SJSA1 (cell line): ENCODE measurements at regions not wholly inside any gene's neighbourhood (a gene's known extent, or its start where the extent isn't known, plus 50 kb on each side); places are given as distances from the start of the nearest gene placed in this dataset.

Experiments used
- DNase-seq, 2 experiments: peaks; one replicate each; pipeline ENCODE4 v3.0.0-alpha.2; 2015 to 2020; ENCODE audit warnings: low spot score in 2 of 2, low read depth in 1 of 2
- H3K27ac ChIP-seq: fragments of 250-450 bp; sonication (Bioruptor Pico); 2 replicates; pipeline ENCODE4 v1.5.1; 2020; ENCODE audit warnings: mild to moderate bottlenecking, moderate library complexity
- H3K27me3 ChIP-seq: fragments of 250-450 bp; sonication (Bioruptor Pico); replicated peaks from 2 replicates; pipeline ENCODE4 v1.5.1; 2020; ENCODE audit warnings: mild to moderate bottlenecking, moderate library complexity
- H3K36me3 ChIP-seq: fragments of 250-450 bp; sonication (Bioruptor Pico); 2 replicates; pipeline ENCODE4 v1.5.1; 2020; ENCODE audit warnings: mild to moderate bottlenecking
- H3K4me1 ChIP-seq: fragments of 250-450 bp; sonication (Bioruptor Pico); replicated peaks from 2 replicates; pipeline ENCODE4 v1.6.1; 2021; ENCODE audit warnings: mild to moderate bottlenecking
- H3K4me3 ChIP-seq: fragments of 250-450 bp; sonication (Bioruptor Pico); 2 replicates; pipeline ENCODE4 v1.5.1; 2020; ENCODE audit warnings: mild to moderate bottlenecking
- H3K9me3 ChIP-seq: fragments of 250-450 bp; sonication (Bioruptor Pico); replicated peaks from 2 replicates; pipeline ENCODE4 v1.5.1; 2020; ENCODE audit warnings: mild to moderate bottlenecking

DNA sequence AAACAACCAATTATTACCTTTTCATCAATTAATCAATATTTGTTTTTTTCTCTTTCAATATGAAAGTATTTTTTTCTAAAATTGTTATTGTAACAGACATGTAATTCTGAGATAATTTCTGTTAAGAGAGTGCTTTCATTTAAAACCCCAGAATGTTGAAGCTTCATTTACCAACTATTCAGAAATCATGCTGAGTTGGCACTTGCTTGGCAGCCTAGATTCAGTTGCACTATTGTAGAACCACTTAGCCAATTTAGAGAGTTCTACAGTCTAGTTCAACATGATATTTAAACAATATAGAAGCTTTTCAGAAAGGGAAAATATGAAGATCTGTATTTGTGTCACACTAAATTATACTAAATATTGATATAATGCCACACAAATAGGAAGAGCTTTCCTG lies 56.1 kb upstream of the NKAIN2 start:
- Histone ChIP-seq H3K27ac (no peak overlapping the region), H3K4me3 (no peak overlapping the region)
- no peak for DNase-seq

DNA sequence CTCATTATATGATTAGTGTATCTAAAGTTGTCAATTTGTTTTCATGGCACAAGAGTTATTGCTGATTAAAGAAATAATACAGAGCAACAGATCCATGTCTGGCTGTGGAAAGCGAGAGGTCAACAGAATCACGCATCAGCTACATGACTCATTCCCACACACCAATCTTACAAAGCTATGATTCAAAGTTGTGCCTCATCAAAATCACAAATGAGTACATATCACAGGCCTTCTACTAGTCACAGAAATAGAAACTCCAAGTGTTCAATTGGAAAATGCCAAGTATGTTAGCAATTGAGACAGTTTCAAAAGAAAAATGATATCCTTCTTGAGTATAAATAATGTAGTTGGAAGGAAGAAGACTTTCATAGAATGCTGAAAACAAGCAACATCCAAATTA lies 57.8 kb upstream of the NKAIN2 start:
- Histone ChIP-seq H3K9me3 (no peaks in the 10 kb centered on the region), H3K36me3 (no peaks in the 10 kb centered on the region), H3K4me1 (no peaks in the 10 kb centered on the region), H3K27me3 (no peaks in the 10 kb centered on the region), H3K27ac (no peak overlapping the region), H3K4me3 (no peak overlapping the region)
- DNase-seq = no peak

More for the DNA sequence above, 56.1 kb upstream of the NKAIN2 start:
- Histone ChIP-seq H3K4me1 (no peaks in the 10 kb centered on the region), H3K27me3 (no peaks in the 10 kb centered on the region), H3K9me3 (no peaks in the 10 kb centered on the region), H3K36me3 (no peaks in the 10 kb centered on the region)

DNA sequence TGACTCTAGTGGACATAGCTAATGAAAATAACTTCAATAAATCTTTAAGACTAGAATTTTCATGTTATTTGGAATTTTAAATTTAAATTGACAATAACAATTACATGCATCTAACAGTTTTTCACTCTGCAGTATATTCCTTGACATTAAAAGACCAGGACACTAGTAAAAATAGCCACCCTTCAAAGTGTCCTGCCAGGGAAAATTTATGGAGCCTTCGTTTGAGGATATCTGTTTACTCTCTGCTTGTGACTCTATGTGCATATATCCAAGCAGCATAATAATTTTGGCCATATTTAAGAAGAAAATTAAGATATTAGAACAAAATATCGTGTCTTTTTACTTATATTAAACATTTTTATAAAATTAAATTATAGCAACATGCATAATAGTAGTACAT lies 58.8 kb upstream of the NKAIN2 start:
- Histone ChIP-seq H3K4me3 (no peak overlapping the region), H3K4me1 (no peaks in the 10 kb centered on the region), H3K27me3 (no peaks in the 10 kb centered on the region), H3K36me3 (no peaks in the 10 kb centered on the region), H3K9me3 (no peaks in the 10 kb centered on the region), H3K27ac (no peak overlapping the region)
- no peak for DNase-seq

DNA sequence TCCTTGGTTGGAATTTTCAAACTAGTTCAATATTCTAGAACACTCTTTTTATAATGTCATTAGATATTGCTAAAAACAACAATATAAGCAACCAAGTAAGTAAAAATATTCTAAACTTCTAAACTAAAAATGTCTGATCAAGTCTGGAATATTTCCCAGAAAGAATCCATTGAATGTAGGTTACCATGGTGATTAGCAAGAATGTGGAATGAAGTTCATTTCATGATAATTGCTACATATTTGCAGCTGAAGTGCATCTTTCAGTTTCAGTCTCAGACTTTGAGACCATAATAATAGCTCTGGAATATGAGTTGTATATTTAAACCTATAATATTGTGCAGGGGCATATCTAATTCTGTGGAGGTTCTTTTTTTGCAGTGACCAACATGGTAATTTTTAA lies 61.0 kb upstream of the NKAIN2 start:
- Histone ChIP-seq H3K9me3 (no peaks in the 10 kb centered on the region), H3K27ac (no peak overlapping the region), H3K27me3 (no peaks in the 10 kb centered on the region), H3K36me3 (no peaks in the 10 kb centered on the region), H3K4me3 (no peak overlapping the region), H3K4me1 (no peaks in the 10 kb centered on the region)
- no peak for DNase-seq

DNA sequence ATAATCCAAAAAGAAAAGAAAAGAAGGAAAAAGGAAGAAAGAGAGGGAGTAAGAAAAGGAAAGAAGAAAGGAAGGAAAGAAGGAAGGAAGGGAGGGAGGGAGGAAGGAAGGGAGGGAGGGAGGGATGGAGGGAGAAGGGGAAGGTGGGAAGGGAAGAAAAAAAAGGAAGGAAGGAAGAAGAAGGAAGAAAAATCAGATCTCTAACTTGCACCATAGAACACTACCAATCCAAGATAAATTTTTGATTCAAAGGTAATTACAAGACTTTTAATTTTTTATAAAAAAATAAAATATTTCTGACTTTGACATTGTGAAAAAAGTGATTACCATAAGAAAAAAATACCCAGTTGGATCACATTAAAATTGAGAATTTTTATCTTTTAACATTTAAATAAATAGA lies 70.5 kb upstream of the NKAIN2 start:
- Histone ChIP-seq H3K4me1 (no peaks in the 10 kb centered on the region), H3K9me3 (no peaks in the 10 kb centered on the region), H3K27me3 (no peaks in the 10 kb centered on the region), H3K4me3 (no peak overlapping the region), H3K36me3 (no peaks in the 10 kb centered on the region), H3K27ac (no peak overlapping the region)
- DNase-seq = no peak

DNA sequence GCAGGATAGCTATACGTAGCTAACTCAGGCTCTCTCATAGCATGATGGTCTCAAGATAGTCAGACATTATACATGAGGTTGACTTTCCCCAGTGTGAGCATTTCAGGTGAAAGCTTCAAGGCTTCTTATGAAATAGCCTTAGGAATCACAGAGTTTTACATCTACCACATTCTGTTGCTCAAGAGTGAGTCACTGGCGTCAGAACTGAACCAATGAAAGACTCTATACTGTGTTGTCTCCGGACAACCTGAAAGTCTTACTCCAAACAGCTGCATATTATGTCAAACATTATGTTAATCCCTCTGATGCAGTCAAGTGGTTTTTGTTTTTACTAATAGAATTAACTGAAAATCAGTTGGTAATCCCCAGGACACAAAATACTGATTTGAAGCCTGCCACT lies 79.8 kb upstream of the TRDN start:
- Histone ChIP-seq H3K9me3 (no peaks in the 10 kb centered on the region), H3K27me3 (no peaks in the 10 kb centered on the region), H3K27ac (no peak overlapping the region), H3K4me1 (no peaks in the 10 kb centered on the region), H3K4me3 (no peak overlapping the region), H3K36me3 (no peaks in the 10 kb centered on the region)
- DNase-seq = no peak

DNA sequence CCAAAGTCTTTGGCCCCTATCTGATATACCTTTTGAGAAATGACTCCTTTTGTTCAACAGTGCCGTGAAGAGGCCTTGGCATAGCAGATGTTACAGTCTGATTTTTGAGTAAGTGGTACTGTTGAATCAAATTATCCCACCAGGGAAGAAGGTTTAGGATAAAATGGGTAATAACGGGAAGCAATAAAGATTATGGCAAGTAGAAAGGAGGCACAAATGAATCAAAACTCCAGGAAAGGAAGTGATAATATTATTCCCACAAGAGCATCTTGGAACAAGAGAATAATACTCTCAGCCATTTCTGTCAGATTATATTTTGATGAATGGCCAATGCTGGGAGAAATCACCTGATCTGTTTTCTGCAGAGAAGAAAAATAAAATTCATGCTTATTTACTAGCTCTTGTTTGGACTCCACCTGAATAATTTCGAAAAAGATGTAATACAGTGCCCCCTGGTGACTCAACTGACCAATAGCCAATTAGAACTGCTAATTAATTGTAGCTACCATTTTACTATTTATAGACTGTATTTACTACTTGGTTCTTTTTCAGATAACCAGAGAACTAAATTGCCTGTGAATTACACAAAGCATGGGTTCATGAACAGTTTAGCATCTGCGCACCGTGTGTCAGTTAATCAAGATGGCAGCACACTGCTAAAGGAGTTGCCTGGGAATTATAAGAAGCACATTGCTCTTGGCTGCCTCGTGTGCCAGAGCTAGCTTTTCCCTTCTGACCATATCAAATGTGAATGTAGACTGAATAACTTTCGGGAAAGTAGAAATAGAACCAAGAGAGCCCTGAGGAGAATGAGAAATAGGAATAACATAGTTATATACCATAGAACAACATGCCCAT lies 78.5 kb upstream of the TRDN start:
- H3K4me3 ChIP-seq = no peak overlapping the region
- H3K27ac ChIP-seq = no peak overlapping the region
- DNase-seq = peak in 1 of 2 experiments; percentile 10
- H3K27me3 ChIP-seq = no peaks in the 10 kb centered on the region
- H3K4me1 ChIP-seq = no peaks in the 10 kb centered on the region
- H3K36me3 ChIP-seq = no peaks in the 10 kb centered on the region
- no peaks in the 10 kb centered on the region for H3K9me3 ChIP-seq

DNA sequence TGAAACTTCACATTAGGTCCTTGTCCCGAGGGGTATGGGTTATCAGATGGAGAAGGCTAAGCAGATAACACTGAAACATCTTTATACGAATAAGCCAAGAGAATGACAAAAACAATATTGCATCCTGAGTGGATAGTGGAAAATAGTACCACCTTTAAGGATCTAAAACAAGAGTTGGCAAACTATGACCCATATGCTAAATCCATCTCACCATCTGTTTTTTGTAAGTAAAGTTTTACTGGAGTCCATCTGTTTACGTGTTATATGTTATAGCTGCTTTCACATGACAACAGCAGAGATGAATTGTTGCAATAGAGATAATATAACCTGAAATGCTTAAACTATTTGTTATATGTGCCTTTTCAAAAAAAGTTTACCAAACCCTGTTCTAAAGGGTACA lies 76.1 kb upstream of the TRDN start:
- Histone ChIP-seq H3K27me3 (no peaks in the 10 kb centered on the region), H3K27ac (no peak overlapping the region), H3K36me3 (no peaks in the 10 kb centered on the region), H3K9me3 (no peaks in the 10 kb centered on the region), H3K4me1 (no peaks in the 10 kb centered on the region), H3K4me3 (no peak overlapping the region)
- no peak for DNase-seq

DNA sequence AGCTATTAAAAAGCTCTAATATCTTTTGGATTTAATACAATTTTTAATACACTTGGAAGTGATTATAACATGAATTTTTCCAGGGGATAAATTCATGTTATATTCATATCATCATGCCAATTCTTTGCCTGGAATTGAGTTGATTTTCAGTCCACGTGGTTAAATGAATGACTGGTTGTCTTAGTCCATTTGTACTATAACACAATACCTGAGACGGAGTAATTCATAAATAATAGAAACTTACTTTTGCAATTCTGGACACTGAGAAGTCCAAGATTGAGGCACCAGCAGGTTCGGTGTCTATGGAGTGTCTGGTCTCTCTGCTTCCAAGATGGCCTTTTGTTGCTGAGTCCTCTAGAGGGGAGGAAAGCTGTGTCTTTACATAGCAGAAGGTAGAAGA lies 66.2 kb upstream of the TRDN start:
- H3K4me3 ChIP-seq = no peak overlapping the region
- no peaks in the 10 kb centered on the region for H3K9me3 ChIP-seq
- no peaks in the 10 kb centered on the region for H3K27me3 ChIP-seq
- no peak for DNase-seq
- H3K4me1 ChIP-seq = no peaks in the 10 kb centered on the region
- H3K27ac ChIP-seq = no peak overlapping the region
- no peaks in the 10 kb centered on the region for H3K36me3 ChIP-seq

DNA sequence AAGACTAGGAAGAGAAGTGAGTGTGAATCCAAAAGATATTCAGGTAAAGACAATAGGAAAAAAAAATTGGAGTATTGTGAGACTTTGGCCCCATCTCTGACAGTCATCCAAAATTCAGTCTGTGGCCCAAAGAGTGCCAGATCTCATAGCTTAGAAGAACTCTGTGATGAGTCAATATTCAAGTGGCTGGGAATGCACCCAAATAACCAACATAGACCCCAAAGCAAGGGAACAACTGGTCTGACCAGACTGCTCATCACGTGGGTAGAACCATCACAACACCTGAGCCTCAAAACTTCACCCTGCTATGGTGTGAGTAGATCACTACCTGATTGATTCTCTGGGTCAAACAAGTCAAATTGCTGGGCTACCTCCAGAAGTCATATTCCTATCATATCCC lies 51.1 kb upstream of the TRDN start:
- Histone ChIP-seq H3K36me3 (no peaks in the 10 kb centered on the region), H3K4me3 (no peak overlapping the region), H3K4me1 (no peaks in the 10 kb centered on the region), H3K27ac (no peak overlapping the region), H3K27me3 (no peaks in the 10 kb centered on the region), H3K9me3 (no peaks in the 10 kb centered on the region)
- DNase-seq = no peak
